Thyroid gland (tissue), 4 donors: ENCODE measurements at regions not wholly inside any gene's neighbourhood (a gene's known extent, or its start where the extent isn't known, plus 50 kb on each side); places are given as distances from the start of the nearest gene placed in this dataset.

ENCODE experiments used
- CTCF ChIP-seq, 6 experiments: fragments of 200-600 bp in 3 of 6; fragments of 450-650 bp in 3 of 6; sonication (generic) in 3 of 6; IDR thresholded peaks; one replicate each; pipeline ENCODE4 v1.5.1; 2016 to 2019; ENCODE audit warnings: antibody characterized with exemption in 6 of 6, mild to moderate bottlenecking in 2 of 6, inconsistent platforms in 1 of 6, moderate library complexity in 1 of 6
- POLR2A ChIP-seq, 2 donors: fragments of 450-650 bp; IDR thresholded peaks; one replicate each; pipeline ENCODE4 v1.6.1; 2017; ENCODE audit warnings: antibody characterized with exemption in 2 of 2, mild to moderate bottlenecking in 2 of 2, moderate library complexity in 1 of 2

GRCh38 chr10:111261081-111261615 is 184.3 kb downstream of the ADRA2A start:
- TF ChIP-seq POLR2A (IDR thresholded peaks at IDR 0.05) (no peak), CTCF (IDR thresholded peaks at IDR 0.05) (no peak)
